HG02642 (cell line): ENCODE measurements at regions not wholly inside any gene's neighbourhood (a gene's known extent, or its start where the extent isn't known, plus 50 kb on each side); places are given as distances from the start of the nearest gene placed in this dataset.
"Not testable (repeated sequence)": the region's sequence is repeated elsewhere in the genome, so short reads cannot be mapped to it uniquely, and the experiment has no call there.

Source experiments
- ATAC-seq: cut with Tn5 transposase; IDR thresholded peaks from one replicate; pipeline ENCODE4 v1.9.1; 2021; ENCODE audit warnings: mild to moderate bottlenecking; ENCODE audit not compliant: unreplicated experiment, poor library complexity

GRCh38 chr7:42726066-42726785 is 185.6 kb downstream of the C7orf25 start:
- no peak for ATAC-seq

- ATAC-seq: no peak
These were observed 189.2 kb downstream of the C7orf25 start for GRCh38 chr7:42722716-42723115.

- ATAC-seq: no peak
These were observed 189.7 kb downstream of the C7orf25 start for GRCh38 chr7:42722198-42722597.

- ATAC-seq: no peak
These were observed 190.7 kb downstream of the C7orf25 start for GRCh38 chr7:42720991-42721796.

GRCh38 chr7:42720012-42720411 is 191.9 kb downstream of the C7orf25 start:
- no peak for ATAC-seq

- ATAC-seq: not testable (repeated sequence)
These were observed 193.4 kb downstream of the C7orf25 start for GRCh38 chr7:42718466-42718865.

GRCh38 chr7:42714356-42714755 is 197.5 kb downstream of the C7orf25 start:
- ATAC-seq: no peak

GRCh38 chr7:42709284-42709683 is 202.6 kb downstream of the C7orf25 start:
- no peak for ATAC-seq

GRCh38 chr7:42704710-42705109 is 207.2 kb downstream of the C7orf25 start:
- no peak for ATAC-seq

- no peak for ATAC-seq
These were observed 209.2 kb downstream of the C7orf25 start for GRCh38 chr7:42702647-42703046.

- no peak for ATAC-seq
These were observed 211.2 kb downstream of the C7orf25 start for GRCh38 chr7:42700406-42701327.

GRCh38 chr7:42699380-42700178 is 212.3 kb downstream of the C7orf25 start:
- ATAC-seq: no peak

- no peak for ATAC-seq
These were observed 213.1 kb downstream of the C7orf25 start for GRCh38 chr7:42698600-42699374.

- no peak for ATAC-seq
These were observed 216.9 kb downstream of the C7orf25 start for GRCh38 chr7:42694894-42695507.

GRCh38 chr7:42693722-42694121 is 218.1 kb downstream of the C7orf25 start:
- no peak for ATAC-seq

GRCh38 chr7:42692621-42693020 is 219.2 kb downstream of the C7orf25 start:
- ATAC-seq: no peak

GRCh38 chr7:42690794-42691639 is 220.9 kb downstream of the C7orf25 start:
- no peak for ATAC-seq

- no peak for ATAC-seq
These were observed 222.2 kb downstream of the C7orf25 start for GRCh38 chr7:42689626-42690025.
